Heart left ventricle (tissue), 16 donors: ENCODE measurements at regions not wholly inside any gene's neighbourhood (a gene's known extent, or its start where the extent isn't known, plus 50 kb on each side); places are given as distances from the start of the nearest gene placed in this dataset.
"Not testable (repeated sequence)": the region's sequence is repeated elsewhere in the genome, so short reads cannot be mapped to it uniquely, and the experiment has no call there.

ENCODE experiments used
- ATAC-seq, 4 donors: fragments of 200-7000 bp; cut with Tn5 transposase; one replicate each; pipeline ENCODE4 v1.9.1; 2020 to 2022; ENCODE audit warnings: moderate library complexity in 4 of 4, mild to moderate bottlenecking in 3 of 4, moderate number of reproducible peaks in 1 of 4
- DNase-seq, 5 donors: peaks; one replicate each; pipeline ENCODE4 v3.0.0-alpha.2; 2020
- H3K27ac ChIP-seq, 12 donors: fragments of 200-600 bp; sonication (generic) in 4 of 12; one replicate each; pipeline versions ENCODE4 v1.5.0 to v1.8.0; 2016 to 2022; ENCODE audit warnings: mild to moderate bottlenecking in 2 of 12
- H3K27me3 ChIP-seq, 9 donors: fragments of 200-600 bp; sonication (generic) in 2 of 9; one replicate each; pipeline versions ENCODE4 v1.5.1 to v1.8.0; 2016 to 2022; ENCODE audit warnings: mild to moderate bottlenecking in 3 of 9
- H3K36me3 ChIP-seq, 9 donors: fragments of 200-600 bp; sonication (generic) in 2 of 9; one replicate each; pipeline versions ENCODE4 v1.5.0 to v1.8.0; 2018 to 2022; ENCODE audit warnings: mild to moderate bottlenecking in 2 of 9
- H3K4me1 ChIP-seq, 12 donors: fragments of 200-600 bp; sonication (generic) in 4 of 12; one replicate each; pipeline versions ENCODE4 v1.5.0 to v1.8.0; 2016 to 2022; ENCODE audit warnings: mild to moderate bottlenecking in 3 of 12
- H3K4me3 ChIP-seq, 12 donors: fragments of 200-600 bp; sonication (generic) in 4 of 12; one replicate each; pipeline versions ENCODE4 v1.5.0 to v1.8.0; 2017 to 2022; ENCODE audit warnings: mild to moderate bottlenecking in 9 of 12, moderate library complexity in 4 of 12
- H3K9me3 ChIP-seq, 12 donors: fragments of 200-600 bp; sonication (generic) in 4 of 12; one replicate each; pipeline versions ENCODE4 v1.5.0 to v1.8.0; 2016 to 2022; ENCODE audit warnings: mild to moderate bottlenecking in 1 of 12
- CTCF ChIP-seq, 12 donors: fragments of 200-600 bp; sonication (generic) in 4 of 12; IDR thresholded peaks; one replicate each; pipeline versions ENCODE4 v1.5.0 to v1.8.0; 2018 to 2022; ENCODE audit warnings: antibody characterized with exemption in 12 of 12, mild to moderate bottlenecking in 5 of 12
- POLR2A ChIP-seq, 2 donors: fragments of 450-650 bp; IDR thresholded peaks; one replicate each; pipeline ENCODE4 v1.6.1; 2017; ENCODE audit warnings: antibody characterized with exemption in 2 of 2, mild to moderate bottlenecking in 2 of 2, moderate library complexity in 2 of 2
- WGBS, 4 donors: extraction: QIAGEN DNeasy Blood & Tissue Kit in 2 of 4; methylation state at CpG; one replicate each; pipeline versions ENCODE4 v1.1.5 to v1.1.7; 2013 to 2018; 5-methylcytosine and 5-hydroxymethylcytosine counted together
- intact Hi-C, 10 donors: fragments of 100-400 bp; cut with DNase I; formaldehyde crosslinking; loops; one replicate each; pipeline versions ENCODE4 v1.11.1 to v1.14.2; 2022
- donor health status: ischemic (EF 13 %, LVEDD 7.1; RV severe dilation, severe dysfunction).
- donor health status: healthy with polysubstance abuse.
- donor health status: DM: no; HTN: yes; CAD: no.
- donor health status: DM: no; HTN: no; CAD: no.
- donor health status: ischemic (EF 25% LVEDD 6.9; RV normal size, moderate dysfunction).
- donor health status: ischemic (EF 25% LVEDD 5.7; RV mildly dilated, moderate dysfunction).
- donor health status: healthy.
- donor health status: DM: yes; HTN: yes; CAD: no.
- donor health status: ischemic (EF 35%, LVEDD 5.7; RV mildly dilated, moderate dysfunction).
- donor health status: nonischemic (EF 11% LVEDD 7.7; RV severe dilation, severe dysfunction).
- donor health status: DM: yes; HTN: yes; CAD: no.
- donor health status: PGD.
- donor health status: ischemic (EF 29% LVEDD 5.4; RV normal size, mild dysfunction).
- donor health status: nonischemic (EF 23%, LVEDD 6.1; RV moderate dilation, normal function).

- WGBS, 4 donors: 64 to 75% (median 67%) methylated on average over 1 of the region's 1 CpG
- DNase-seq, H3K27me3 ChIP-seq, intact Hi-C loops, H3K9me3 ChIP-seq, H3K36me3 ChIP-seq, H3K27ac ChIP-seq, H3K4me3 ChIP-seq, ATAC-seq, H3K4me1 ChIP-seq: not testable (repeated sequence)
Measured at GRCh38 chr11:89577428-89577827, 86.3 kb upstream of the NOX4 start.

- Histone ChIP-seq H3K4me1 (no peaks in the 10 kb centered on the region), H3K27me3 (no peaks in the 10 kb centered on the region), H3K9me3 (no peaks in the 10 kb centered on the region), H3K4me3 (no peak overlapping the region), H3K27ac (no peak overlapping the region), H3K36me3 (no peaks in the 10 kb centered on the region)
- WGBS, 4 donors: 80 to 94% (median 87%) methylated on average over 2 of the region's 2 CpGs
- no peak for TF ChIP-seq CTCF (IDR thresholded peaks at IDR 0.05)
- no peak for TF ChIP-seq POLR2A (IDR thresholded peaks at IDR 0.05)
- DNase-seq: no peak
- intact Hi-C loops: no loop called here
- ATAC-seq: no peak
Measured at GRCh38 chr11:89583580-89583979, 92.4 kb upstream of the NOX4 start.

GRCh38 chr11:89585046-89585445 is 93.9 kb upstream of the NOX4 start:
- DNase-seq, intact Hi-C loops, H3K36me3 ChIP-seq, H3K27ac ChIP-seq, ATAC-seq, H3K9me3 ChIP-seq, H3K4me3 ChIP-seq, H3K27me3 ChIP-seq, H3K4me1 ChIP-seq: not testable (repeated sequence)
- 94 to 99% (median 96%) methylated on average over 3 of the region's 3 CpGs for WGBS, 4 donors

GRCh38 chr11:89585471-89585870 is 94.3 kb upstream of the NOX4 start:
- ATAC-seq, H3K36me3 ChIP-seq, H3K4me3 ChIP-seq, H3K27me3 ChIP-seq, H3K4me1 ChIP-seq, intact Hi-C loops, DNase-seq, H3K9me3 ChIP-seq, H3K27ac ChIP-seq: not testable (repeated sequence)
- 75 to 83% (median 80%) methylated on average over 2 of the region's 2 CpGs for WGBS, 4 donors

- 77 to 85% (median 82%) methylated on average over 6 of the region's 6 CpGs for WGBS, 4 donors
- DNase-seq, H3K4me1 ChIP-seq, H3K27me3 ChIP-seq, H3K9me3 ChIP-seq, H3K4me3 ChIP-seq, intact Hi-C loops, H3K27ac ChIP-seq, H3K36me3 ChIP-seq: not testable (repeated sequence)
- peak in 1 of 4 donors; percentile 56 for ATAC-seq
Measured at GRCh38 chr11:89589413-89589812, 98.2 kb upstream of the NOX4 start.

GRCh38 chr11:89590008-89590632 is 98.9 kb upstream of the NOX4 start:
- intact Hi-C loops, H3K36me3 ChIP-seq: not testable (repeated sequence)

GRCh38 chr11:89601263-89601662 is 108.8 kb upstream of the TRIM77 start:
- DNase-seq, H3K4me3 ChIP-seq, intact Hi-C loops, H3K36me3 ChIP-seq, H3K27me3 ChIP-seq, ATAC-seq, H3K4me1 ChIP-seq, H3K27ac ChIP-seq: not testable (repeated sequence)
- H3K9me3 ChIP-seq: peaks cover 0 to 13% (median 2%) of the 10 kb centered on the region in 12 donors
- 84 to 95% (median 91%) methylated on average over 1 of the region's 1 CpG for WGBS, 4 donors

More at GRCh38 chr11:89590008-89590632, 98.9 kb upstream of the NOX4 start:
- H3K9me3 ChIP-seq, H3K27ac ChIP-seq, H3K4me1 ChIP-seq, H3K27me3 ChIP-seq, H3K4me3 ChIP-seq, DNase-seq, ATAC-seq: not testable (repeated sequence)
- 50 to 68% (median 58%) methylated on average over 5 of the region's 5 CpGs for WGBS, 4 donors
